ENCODE measurements at regions not wholly inside any gene's neighbourhood (a gene's known extent, or its start where the extent isn't known, plus 50 kb on each side); places are given as distances from the start of the nearest gene placed in this dataset.

GRCh38 chr16:54425068-54425467 lies 138.5 kb upstream of the IRX3 start:
- TF ChIP-seq STAT1 (IDR thresholded peaks at IDR 0.05; ENCODE audit: unreplicated experiment) (no peak), CREB1 (CRISPR knock-in tag; IDR thresholded peaks at IDR 0.05; ENCODE audit: low read depth) (no peak), EZH2phosphoT487 (IDR thresholded peaks at IDR 0.05; ENCODE audit: unreplicated experiment) (no peak), CTCF (conservative IDR thresholded peaks at IDR 0.05; ENCODE audit: low read depth in 2 of 2) (no peak), POLR2AphosphoS5 (IDR thresholded peaks at IDR 0.05; ENCODE audit: low read depth) (no peak), REST (IDR thresholded peaks at IDR 0.05; ENCODE audit: unreplicated experiment) (no peak), ZNF114 (CRISPR knock-in tag; IDR thresholded peaks at IDR 0.05) (no peak), EZH2 (IDR thresholded peaks at IDR 0.05; ENCODE audit: low read depth, unreplicated experiment) (no peak), JUNB (IDR thresholded peaks at IDR 0.05; ENCODE audit: unreplicated experiment) (no peak), ZNF462 (CRISPR knock-in tag; IDR thresholded peaks at IDR 0.05) (no peak)
